OCI-LY1 (cell line): ENCODE measurements at regions not wholly inside any gene's neighbourhood (a gene's known extent, or its start where the extent isn't known, plus 50 kb on each side); places are given as distances from the start of the nearest gene placed in this dataset.

Experiments used
- H2AFZ ChIP-seq: fragments of 200-600 bp; sonication (generic), shearing (Covaris generic); 2 replicates; pipeline ENCODE4 v1.6.0; 2014; ENCODE audit warnings: antibody characterized with exemption, mild to moderate bottlenecking, low read length
- H3F3A ChIP-seq: fragments of 200-600 bp; sonication (generic), shearing (Covaris generic); 2 replicates; pipeline ENCODE4 v1.6.0; 2014; ENCODE audit warnings: mild to moderate bottlenecking, antibody characterized with exemption, low read length, moderate library complexity; ENCODE audit not compliant: insufficient read depth
- H3K27ac ChIP-seq: fragments of 200-600 bp; sonication (generic); 2 replicates; pipeline ENCODE4 v1.5.1; 2014; ENCODE audit warnings: low read length, mixed run types, mild to moderate bottlenecking, low read depth; ENCODE audit not compliant: poor library complexity, severe bottlenecking
- H3K27me3 ChIP-seq: fragments of 200-600 bp; sonication (generic); 2 replicates; pipeline ENCODE4 v1.6.0; 2014; ENCODE audit warnings: antibody characterized with exemption, mild to moderate bottlenecking, low read length, moderate library complexity; ENCODE audit not compliant: insufficient read depth
- H3K36me3 ChIP-seq: fragments of 200-600 bp; sonication (generic); 2 replicates; pipeline ENCODE4 v1.6.1; 2014; ENCODE audit warnings: mild to moderate bottlenecking, antibody characterized with exemption, low read length, moderate library complexity, mixed read lengths; ENCODE audit not compliant: insufficient read depth
- H3K4me1 ChIP-seq: fragments of 200-600 bp; sonication (generic); 2 replicates; pipeline ENCODE4 v1.5.1; 2014; ENCODE audit warnings: mild to moderate bottlenecking, low read length, moderate library complexity; ENCODE audit not compliant: insufficient read depth, severe bottlenecking
- H3K4me2 ChIP-seq: fragments of 200-600 bp; sonication (generic), shearing (Covaris generic); 2 replicates; pipeline ENCODE4 v1.6.1; 2014; ENCODE audit warnings: low read length
- H3K4me3 ChIP-seq: fragments of 200-600 bp; sonication (generic); 2 replicates; pipeline ENCODE4 v1.5.1; 2014; ENCODE audit warnings: low read length, low read depth, mild to moderate bottlenecking, mixed read lengths; ENCODE audit not compliant: poor library complexity, severe bottlenecking
- H3K79me2 ChIP-seq: fragments of 200-600 bp; shearing (Covaris generic); 2 replicates; pipeline ENCODE4 v1.6.1; 2016; ENCODE audit warnings: mixed run types, low read length, mixed read lengths; ENCODE audit not compliant: insufficient read depth
- H3K9ac ChIP-seq: fragments of 200-600 bp; sonication (generic), shearing (Covaris generic); 2 replicates; pipeline ENCODE4 v1.6.1; 2014; ENCODE audit warnings: mild to moderate bottlenecking, low read length, mixed read lengths
- H3K9me2 ChIP-seq: fragments of 200-600 bp; sonication (generic), shearing (Covaris generic); 2 replicates; pipeline ENCODE4 v1.6.1; 2014; ENCODE audit warnings: low read depth, mild to moderate bottlenecking, low read length, mixed read lengths
- H3K9me3 ChIP-seq: fragments of 200-600 bp; shearing (Covaris generic); 2 replicates; pipeline ENCODE4 v1.6.1; 2014; ENCODE audit warnings: low read length, mixed read lengths
- H4K20me1 ChIP-seq: fragments of 200-600 bp; sonication (generic), shearing (Covaris generic); 2 replicates; pipeline ENCODE4 v1.6.0; 2016; ENCODE audit warnings: mild to moderate bottlenecking, low read length; ENCODE audit not compliant: insufficient read depth
- EZH2 ChIP-seq: fragments of 200-600 bp; sonication (generic), shearing (Covaris generic); IDR thresholded peaks from 2 replicates; pipeline ENCODE4 v1.8.0; 2017; ENCODE audit warnings: borderline replicate concordance, mixed run types, mild to moderate bottlenecking, antibody characterized with exemption, low read length, moderate library complexity, mixed read lengths
- TF ChIP-seq, protein P1 (sequence below): fragments of 200-600 bp; sonication (generic), shearing (Covaris generic); IDR thresholded peaks from 2 replicates; pipeline ENCODE4 v1.5.1; 2017; ENCODE audit warnings: mild to moderate bottlenecking, antibody characterized with exemption, low read length, moderate library complexity, mixed read lengths

DNA sequence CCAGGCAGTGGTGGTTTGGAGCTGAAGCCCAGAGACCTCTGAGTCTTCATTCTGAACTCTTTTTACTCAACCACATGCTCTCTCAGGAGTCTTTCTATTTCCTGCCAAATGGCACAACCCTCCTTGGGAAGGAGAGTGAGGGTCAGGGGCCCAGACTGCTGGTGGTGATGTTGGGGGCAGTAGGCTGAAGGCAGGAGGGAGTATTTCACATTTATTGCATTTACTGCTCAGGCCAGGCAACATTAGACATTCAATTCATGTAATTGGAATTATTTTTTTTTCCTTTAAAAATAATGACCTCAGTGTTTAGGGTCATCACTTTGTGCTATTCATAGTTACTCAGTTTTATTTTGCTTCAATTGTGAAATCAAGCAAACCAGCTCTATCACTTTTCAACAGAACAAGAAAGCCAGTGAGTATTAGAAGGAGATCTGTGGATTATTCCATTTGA is 311.3 kb upstream of the NT5C1B start:
- Histone ChIP-seq H2AFZ (no peak overlapping the region), H3K4me3 (no peak overlapping the region), H4K20me1 (no peaks in the 10 kb centered on the region), H3K27me3 (no peaks in the 10 kb centered on the region), H3K36me3 (no peaks in the 10 kb centered on the region), H3K27ac (no peak overlapping the region), H3K4me2 (no peak overlapping the region), H3K79me2 (no peaks in the 10 kb centered on the region), H3K9me3 (no peaks in the 10 kb centered on the region), H3K4me1 (no peaks in the 10 kb centered on the region), H3K9ac (no peak overlapping the region), H3F3A (no peaks in the 10 kb centered on the region), H3K9me2 (no peaks in the 10 kb centered on the region)
- TF ChIP-seq EZH2: no peak
- TF ChIP-seq, protein P1, sequence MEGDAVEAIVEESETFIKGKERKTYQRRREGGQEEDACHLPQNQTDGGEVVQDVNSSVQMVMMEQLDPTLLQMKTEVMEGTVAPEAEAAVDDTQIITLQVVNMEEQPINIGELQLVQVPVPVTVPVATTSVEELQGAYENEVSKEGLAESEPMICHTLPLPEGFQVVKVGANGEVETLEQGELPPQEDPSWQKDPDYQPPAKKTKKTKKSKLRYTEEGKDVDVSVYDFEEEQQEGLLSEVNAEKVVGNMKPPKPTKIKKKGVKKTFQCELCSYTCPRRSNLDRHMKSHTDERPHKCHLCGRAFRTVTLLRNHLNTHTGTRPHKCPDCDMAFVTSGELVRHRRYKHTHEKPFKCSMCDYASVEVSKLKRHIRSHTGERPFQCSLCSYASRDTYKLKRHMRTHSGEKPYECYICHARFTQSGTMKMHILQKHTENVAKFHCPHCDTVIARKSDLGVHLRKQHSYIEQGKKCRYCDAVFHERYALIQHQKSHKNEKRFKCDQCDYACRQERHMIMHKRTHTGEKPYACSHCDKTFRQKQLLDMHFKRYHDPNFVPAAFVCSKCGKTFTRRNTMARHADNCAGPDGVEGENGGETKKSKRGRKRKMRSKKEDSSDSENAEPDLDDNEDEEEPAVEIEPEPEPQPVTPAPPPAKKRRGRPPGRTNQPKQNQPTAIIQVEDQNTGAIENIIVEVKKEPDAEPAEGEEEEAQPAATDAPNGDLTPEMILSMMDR: no peak

DNA sequence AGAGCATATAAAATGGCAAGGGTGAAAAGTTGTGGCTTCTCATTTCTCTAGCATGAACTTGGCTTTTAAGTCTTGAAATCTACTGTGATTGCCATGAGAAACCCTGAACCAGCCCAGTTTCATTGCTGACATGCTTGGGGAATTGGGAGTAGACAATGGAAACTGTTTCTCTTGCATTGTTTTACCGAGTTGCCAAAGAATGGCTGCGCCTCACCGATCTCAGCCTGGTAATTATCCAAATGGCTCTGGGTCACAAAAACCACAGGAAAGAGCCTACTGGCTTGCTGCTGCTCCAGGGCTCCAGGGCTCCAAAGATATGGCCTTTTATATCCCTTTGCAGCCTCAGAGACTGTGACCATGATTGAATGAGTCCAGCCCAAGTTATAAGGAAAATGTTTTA is 310.4 kb upstream of the NT5C1B start:
- no peaks in the 10 kb centered on the region for H3K79me2 ChIP-seq

DNA sequence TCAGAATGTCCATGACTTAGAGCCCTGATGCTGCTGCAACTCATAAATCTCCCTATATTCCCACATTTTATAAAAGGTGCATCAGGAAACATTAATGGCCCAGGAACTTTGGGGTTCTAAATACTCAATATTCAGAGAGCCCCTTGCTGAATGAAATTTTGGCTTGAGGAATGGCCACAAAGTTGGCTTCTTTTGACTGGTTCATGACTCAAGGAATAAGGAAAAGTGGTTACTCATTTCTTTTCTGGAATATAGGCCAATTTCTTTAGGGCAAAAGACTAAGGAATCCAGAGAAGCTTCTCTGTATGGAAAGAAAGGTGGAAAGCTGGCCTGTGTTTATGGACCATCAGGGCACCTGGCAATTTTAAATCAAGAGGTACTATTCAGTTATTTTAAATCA is 308.9 kb upstream of the NT5C1B start:
- TF ChIP-seq EZH2: no peak
- TF ChIP-seq, protein P1: no peak
- no peak overlapping the region for H3K9ac ChIP-seq
- no peaks in the 10 kb centered on the region for H3K36me3 ChIP-seq
- H3K27ac ChIP-seq: no peak overlapping the region
- H3K27me3 ChIP-seq: no peaks in the 10 kb centered on the region
- H3K79me2 ChIP-seq: no peaks in the 10 kb centered on the region
- no peaks in the 10 kb centered on the region for H3K9me2 ChIP-seq
- H3F3A ChIP-seq: no peaks in the 10 kb centered on the region
- H3K4me2 ChIP-seq: no peak overlapping the region
- H3K4me1 ChIP-seq: no peaks in the 10 kb centered on the region
- no peaks in the 10 kb centered on the region for H4K20me1 ChIP-seq
- H2AFZ ChIP-seq: no peak overlapping the region
- no peak overlapping the region for H3K4me3 ChIP-seq
- H3K9me3 ChIP-seq: no peaks in the 10 kb centered on the region

More for the DNA sequence above, 310.4 kb upstream of the NT5C1B start:
- Histone ChIP-seq H3K9ac (no peak overlapping the region), H3F3A (no peaks in the 10 kb centered on the region), H4K20me1 (no peaks in the 10 kb centered on the region), H3K4me1 (no peaks in the 10 kb centered on the region), H3K27ac (no peak overlapping the region), H3K4me3 (no peak overlapping the region), H3K9me2 (no peaks in the 10 kb centered on the region), H3K4me2 (no peak overlapping the region), H3K9me3 (no peaks in the 10 kb centered on the region), H2AFZ (no peak overlapping the region), H3K36me3 (no peaks in the 10 kb centered on the region), H3K27me3 (no peaks in the 10 kb centered on the region)
- TF ChIP-seq, protein P1: no peak
- TF ChIP-seq EZH2: no peak
